Right lobe of liver (tissue), 6 donors: ENCODE measurements at regions not wholly inside any gene's neighbourhood (a gene's known extent, or its start where the extent isn't known, plus 50 kb on each side); places are given as distances from the start of the nearest gene placed in this dataset.

Experiments used
- ATAC-seq, 4 donors: fragments of 200-7000 bp; cut with Tn5 transposase; one replicate each; pipeline ENCODE4 v1.9.1; 2020; ENCODE audit warnings: mild to moderate bottlenecking in 4 of 4, moderate library complexity in 4 of 4
- DNase-seq, 3 donors: peaks; one replicate each; pipeline ENCODE4 v3.0.0-alpha.2; 2020
- H3K27ac ChIP-seq, 3 donors: fragments of 200-600 bp; one replicate each; pipeline ENCODE4 v1.8.0; 2022
- H3K27me3 ChIP-seq, 2 donors: fragments of 200-600 bp; one replicate each; pipeline ENCODE4 v1.8.0; 2022
- H3K36me3 ChIP-seq, 4 donors: fragments of 200-600 bp; sonication (generic) in 1 of 4; one replicate each; pipeline versions ENCODE4 v1.5.1 to v1.8.0; 2017 to 2022; ENCODE audit warnings: control low read depth in 1 of 4
- H3K4me1 ChIP-seq, 4 donors: fragments of 200-600 bp; sonication (generic) in 1 of 4; one replicate each; pipeline versions ENCODE4 v1.5.1 to v1.8.0; 2017 to 2022; ENCODE audit warnings: control low read depth in 1 of 4
- H3K4me3 ChIP-seq, 3 donors: fragments of 200-600 bp; one replicate each; pipeline ENCODE4 v1.8.0; 2022
- H3K9me3 ChIP-seq, 4 donors: fragments of 200-600 bp; sonication (generic) in 1 of 4; one replicate each; pipeline versions ENCODE4 v1.5.1 to v1.8.0; 2017 to 2022; ENCODE audit warnings: control low read depth in 1 of 4
- CTCF ChIP-seq, 4 donors: fragments of 200-600 bp in 3 of 4; fragments of 450-650 bp in 1 of 4; IDR thresholded peaks; one replicate each; pipeline versions ENCODE4 v1.5.1 to v1.8.0; 2016 to 2022; ENCODE audit warnings: antibody characterized with exemption in 4 of 4, mild to moderate bottlenecking in 2 of 4
- POLR2A ChIP-seq: fragments of 450-650 bp; IDR thresholded peaks from one replicate; pipeline ENCODE4 v1.6.1; 2017; ENCODE audit warnings: antibody characterized with exemption, mild to moderate bottlenecking
- WGBS: methylation state at CpG from one replicate; pipeline ENCODE4 v1.1.6; 2018; ENCODE audit warnings: low coverage, low lambda C conversion rate; ENCODE audit not compliant: insufficient coverage; ENCODE audit errors: missing lambda C conversion rate; 5-methylcytosine and 5-hydroxymethylcytosine counted together
- intact Hi-C, 2 donors: fragments of 100-400 bp; cut with DNase I; formaldehyde crosslinking; loops; one replicate each; pipeline versions ENCODE4 v1.11.2 to v1.14.1; 2022
- donor health status: DM: no; HTN: yes; CAD: no.
- donor health status: DM: no; HTN: no; CAD: no.
- donor health status: DM: no; HTN: no; CAD: no.
- donor health status: DM: no; HTN: yes; CAD: no.
- donor health status: DM: no; HTN: yes; CAD: no.

- H3K27me3 ChIP-seq = no peaks in the 10 kb centered on the region
- intact Hi-C loops = no loop called here
- no peak overlapping the region for H3K27ac ChIP-seq
- no peaks in the 10 kb centered on the region for H3K9me3 ChIP-seq
- no peaks in the 10 kb centered on the region for H3K36me3 ChIP-seq
- no peaks in the 10 kb centered on the region for H3K4me1 ChIP-seq
- DNase-seq (no peak), ATAC-seq (no peak)
- TF ChIP-seq POLR2A = no peak
- WGBS = no CpG with 5 or more reads among the region's 2 CpGs
- H3K4me3 ChIP-seq = no peak overlapping the region
Measured at GRCh38 chr14:42687421-42687820, 1080.7 kb downstream of the LRFN5 start.

DNA sequence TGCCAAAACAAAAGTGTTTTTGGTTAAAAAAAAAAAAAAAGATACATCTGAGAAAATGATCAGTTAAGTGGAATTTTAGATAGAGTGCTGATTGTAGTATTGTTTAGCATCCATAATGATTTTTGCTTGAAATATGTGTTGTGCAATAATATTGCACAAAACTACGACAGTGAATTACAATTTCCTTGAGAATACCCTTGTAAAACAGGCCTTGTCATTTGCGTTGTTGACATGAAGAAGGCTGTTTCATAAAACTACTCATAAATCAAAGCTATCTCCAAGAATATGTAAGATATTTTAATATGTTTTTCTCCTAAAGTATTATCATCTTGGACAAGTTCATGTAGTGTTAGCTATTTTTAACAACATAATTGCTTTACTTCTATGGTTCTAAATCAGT, 1077.0 kb downstream of the LRFN5 start:
- Histone ChIP-seq H3K4me3 (no peak overlapping the region), H3K36me3 (no peaks in the 10 kb centered on the region), H3K27me3 (no peaks in the 10 kb centered on the region), H3K4me1 (no peaks in the 10 kb centered on the region), H3K9me3 (no peaks in the 10 kb centered on the region), H3K27ac (no peak overlapping the region)
- no peak for DNase-seq
- TF ChIP-seq CTCF (IDR thresholded peaks at IDR 0.05) (no peak), POLR2A (no peak)
- intact Hi-C loops = no loop called here
- ATAC-seq = no peak
- 47% methylated on average over 2 of the region's 2 CpGs for WGBS

DNA sequence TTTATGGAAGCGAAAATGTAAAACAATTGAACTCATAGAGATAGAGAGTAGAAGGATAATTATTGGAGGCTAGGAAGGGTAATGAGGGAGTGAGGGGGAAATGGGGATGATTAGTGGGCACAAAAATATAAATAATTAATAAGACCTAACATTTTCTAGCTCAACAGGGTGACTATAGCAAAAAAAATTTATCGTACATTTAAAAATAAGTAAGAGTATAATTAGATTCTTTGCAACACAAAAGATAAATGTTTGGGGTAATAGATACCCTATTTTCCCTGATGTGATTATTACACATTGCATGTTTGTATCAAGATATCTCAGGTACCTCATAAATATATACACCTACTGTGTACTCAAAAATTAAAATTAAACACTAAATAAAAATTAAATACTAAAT, 1070.0 kb downstream of the LRFN5 start:
- no peaks in the 10 kb centered on the region for H3K4me1 ChIP-seq
- H3K9me3 ChIP-seq = no peaks in the 10 kb centered on the region
- no peaks in the 10 kb centered on the region for H3K27me3 ChIP-seq
- DNase-seq (no peak), ATAC-seq (no peak)
- H3K4me3 ChIP-seq = no peak overlapping the region
- WGBS = 75% methylated on average over 2 of the region's 2 CpGs
- H3K27ac ChIP-seq = no peak overlapping the region
- no peaks in the 10 kb centered on the region for H3K36me3 ChIP-seq
- intact Hi-C loops = no loop called here
- no peak for TF ChIP-seq CTCF (IDR thresholded peaks at IDR 0.05)
- TF ChIP-seq POLR2A = no peak

DNA sequence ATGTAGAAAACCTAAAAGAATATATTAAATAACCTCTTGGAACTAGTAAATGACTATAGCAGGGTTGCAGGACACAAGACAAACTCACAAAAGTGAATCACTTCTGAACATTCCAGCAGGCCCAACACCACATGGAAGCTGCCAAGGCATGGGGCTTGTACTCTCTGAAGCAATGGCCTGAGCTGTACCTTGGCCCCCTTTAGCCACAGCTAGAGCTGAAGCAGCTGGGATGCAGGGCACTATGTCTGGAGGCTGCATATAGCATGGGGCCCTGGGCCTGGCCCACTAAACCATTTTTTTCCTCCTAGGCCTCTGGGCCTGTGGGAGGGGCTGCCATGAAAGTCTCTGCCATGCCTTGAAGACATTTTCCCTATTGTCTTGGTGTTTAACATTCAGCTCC, 1067.3 kb downstream of the LRFN5 start:
- Histone ChIP-seq H3K4me1 (no peaks in the 10 kb centered on the region), H3K4me3 (no peak overlapping the region), H3K9me3 (no peaks in the 10 kb centered on the region), H3K36me3 (no peaks in the 10 kb centered on the region), H3K27ac (no peak overlapping the region), H3K27me3 (no peaks in the 10 kb centered on the region)
- intact Hi-C loops = no loop called here
- no peak for DNase-seq
- no peak for ATAC-seq
- TF ChIP-seq CTCF (IDR thresholded peaks at IDR 0.05) = no peak
- no peak for TF ChIP-seq POLR2A

DNA sequence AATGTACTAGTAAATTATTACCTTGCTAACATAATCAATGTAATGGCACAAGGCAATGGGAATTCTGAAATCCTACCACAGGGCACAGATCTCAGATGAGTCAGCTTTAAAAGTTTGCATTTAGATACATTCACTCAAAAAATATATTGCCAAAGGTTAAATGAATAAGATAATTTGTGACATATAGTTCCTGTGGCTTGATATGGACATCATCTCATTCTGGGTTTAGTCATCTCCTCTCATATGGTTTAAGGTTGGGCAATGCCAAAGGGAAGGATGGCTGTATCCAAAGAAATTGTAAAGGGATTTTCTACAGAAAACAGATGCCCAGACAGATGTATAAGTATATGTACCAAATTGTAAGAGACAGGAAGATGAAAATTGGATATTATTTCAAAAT, 1065.0 kb downstream of the LRFN5 start:
- intact Hi-C loops = no loop called here
- Histone ChIP-seq H3K27ac (no peak overlapping the region), H3K27me3 (no peaks in the 10 kb centered on the region), H3K4me3 (no peak overlapping the region), H3K4me1 (no peaks in the 10 kb centered on the region), H3K36me3 (no peaks in the 10 kb centered on the region), H3K9me3 (no peaks in the 10 kb centered on the region)
- ATAC-seq (no peak), DNase-seq (no peak)
- TF ChIP-seq POLR2A (no peak), CTCF (IDR thresholded peaks at IDR 0.05) (no peak)
